OCI-LY1 (cell line): ENCODE measurements at regions not wholly inside any gene's neighbourhood (a gene's known extent, or its start where the extent isn't known, plus 50 kb on each side); places are given as distances from the start of the nearest gene placed in this dataset.

Source experiments
- H2AFZ ChIP-seq: fragments of 200-600 bp; sonication (generic), shearing (Covaris generic); 2 replicates; pipeline ENCODE4 v1.6.0; 2014; ENCODE audit warnings: antibody characterized with exemption, mild to moderate bottlenecking, low read length
- H3F3A ChIP-seq: fragments of 200-600 bp; sonication (generic), shearing (Covaris generic); 2 replicates; pipeline ENCODE4 v1.6.0; 2014; ENCODE audit warnings: mild to moderate bottlenecking, antibody characterized with exemption, low read length, moderate library complexity; ENCODE audit not compliant: insufficient read depth
- H3K27ac ChIP-seq: fragments of 200-600 bp; sonication (generic); 2 replicates; pipeline ENCODE4 v1.5.1; 2014; ENCODE audit warnings: low read length, mixed run types, mild to moderate bottlenecking, low read depth; ENCODE audit not compliant: poor library complexity, severe bottlenecking
- H3K27me3 ChIP-seq: fragments of 200-600 bp; sonication (generic); 2 replicates; pipeline ENCODE4 v1.6.0; 2014; ENCODE audit warnings: antibody characterized with exemption, mild to moderate bottlenecking, low read length, moderate library complexity; ENCODE audit not compliant: insufficient read depth
- H3K36me3 ChIP-seq: fragments of 200-600 bp; sonication (generic); 2 replicates; pipeline ENCODE4 v1.6.1; 2014; ENCODE audit warnings: mild to moderate bottlenecking, antibody characterized with exemption, low read length, moderate library complexity, mixed read lengths; ENCODE audit not compliant: insufficient read depth
- H3K4me1 ChIP-seq: fragments of 200-600 bp; sonication (generic); 2 replicates; pipeline ENCODE4 v1.5.1; 2014; ENCODE audit warnings: mild to moderate bottlenecking, low read length, moderate library complexity; ENCODE audit not compliant: insufficient read depth, severe bottlenecking
- H3K4me2 ChIP-seq: fragments of 200-600 bp; sonication (generic), shearing (Covaris generic); 2 replicates; pipeline ENCODE4 v1.6.1; 2014; ENCODE audit warnings: low read length
- H3K4me3 ChIP-seq: fragments of 200-600 bp; sonication (generic); 2 replicates; pipeline ENCODE4 v1.5.1; 2014; ENCODE audit warnings: low read length, low read depth, mild to moderate bottlenecking, mixed read lengths; ENCODE audit not compliant: poor library complexity, severe bottlenecking
- H3K79me2 ChIP-seq: fragments of 200-600 bp; shearing (Covaris generic); 2 replicates; pipeline ENCODE4 v1.6.1; 2016; ENCODE audit warnings: mixed run types, low read length, mixed read lengths; ENCODE audit not compliant: insufficient read depth
- H3K9ac ChIP-seq: fragments of 200-600 bp; sonication (generic), shearing (Covaris generic); 2 replicates; pipeline ENCODE4 v1.6.1; 2014; ENCODE audit warnings: mild to moderate bottlenecking, low read length, mixed read lengths
- H3K9me2 ChIP-seq: fragments of 200-600 bp; sonication (generic), shearing (Covaris generic); 2 replicates; pipeline ENCODE4 v1.6.1; 2014; ENCODE audit warnings: low read depth, mild to moderate bottlenecking, low read length, mixed read lengths
- H3K9me3 ChIP-seq: fragments of 200-600 bp; shearing (Covaris generic); 2 replicates; pipeline ENCODE4 v1.6.1; 2014; ENCODE audit warnings: low read length, mixed read lengths
- H4K20me1 ChIP-seq: fragments of 200-600 bp; sonication (generic), shearing (Covaris generic); 2 replicates; pipeline ENCODE4 v1.6.0; 2016; ENCODE audit warnings: mild to moderate bottlenecking, low read length; ENCODE audit not compliant: insufficient read depth
- CTCF ChIP-seq: fragments of 200-600 bp; sonication (generic), shearing (Covaris generic); IDR thresholded peaks from 2 replicates; pipeline ENCODE4 v1.5.1; 2017; ENCODE audit warnings: mild to moderate bottlenecking, antibody characterized with exemption, low read length, moderate library complexity, mixed read lengths
- EZH2 ChIP-seq: fragments of 200-600 bp; sonication (generic), shearing (Covaris generic); IDR thresholded peaks from 2 replicates; pipeline ENCODE4 v1.8.0; 2017; ENCODE audit warnings: borderline replicate concordance, mixed run types, mild to moderate bottlenecking, antibody characterized with exemption, low read length, moderate library complexity, mixed read lengths

GRCh38 chr12:89213747-89214146 is 138.6 kb downstream of the DUSP6 start:
- Histone ChIP-seq H3K79me2 (no peaks in the 10 kb centered on the region), H3K4me3 (no peak overlapping the region), H3K9me3 (no peaks in the 10 kb centered on the region), H3K9ac (no peak overlapping the region), H2AFZ (no peak overlapping the region), H3K9me2 (no peaks in the 10 kb centered on the region), H3K4me2 (no peak overlapping the region), H3F3A (no peaks in the 10 kb centered on the region), H3K27me3 (0 out of 2 replicates have a peak, but pooled peaks cover 5% of the 10 kb centered on the region), H4K20me1 (no peaks in the 10 kb centered on the region), H3K27ac (no peak overlapping the region), H3K4me1 (no peaks in the 10 kb centered on the region), H3K36me3 (no peaks in the 10 kb centered on the region)
- no peak for TF ChIP-seq CTCF
- TF ChIP-seq EZH2 = no peak

- TF ChIP-seq EZH2 (no peak), CTCF (no peak)
- Histone ChIP-seq H3K36me3 (no peaks in the 10 kb centered on the region), H3K4me1 (no peaks in the 10 kb centered on the region), H2AFZ (no peak overlapping the region), H3F3A (no peaks in the 10 kb centered on the region), H4K20me1 (no peaks in the 10 kb centered on the region), H3K27me3 (0 out of 2 replicates have a peak, but pooled peaks cover 5% of the 10 kb centered on the region), H3K27ac (no peak overlapping the region), H3K9me3 (no peaks in the 10 kb centered on the region), H3K79me2 (no peaks in the 10 kb centered on the region), H3K9me2 (no peaks in the 10 kb centered on the region), H3K4me3 (no peak overlapping the region), H3K9ac (no peak overlapping the region), H3K4me2 (no peak overlapping the region)
These were observed 139.2 kb downstream of the DUSP6 start for GRCh38 chr12:89213139-89213538.

GRCh38 chr12:89212339-89212771 is 139.9 kb downstream of the DUSP6 start:
- Histone ChIP-seq H3K79me2 (no peaks in the 10 kb centered on the region), H3K9me3 (no peaks in the 10 kb centered on the region), H2AFZ (no peak overlapping the region), H3K4me2 (no peak overlapping the region), H3K9ac (no peak overlapping the region), H4K20me1 (no peaks in the 10 kb centered on the region), H3K4me1 (no peaks in the 10 kb centered on the region), H3K27ac (no peak overlapping the region), H3K36me3 (no peaks in the 10 kb centered on the region), H3K27me3 (0 out of 2 replicates have a peak, but pooled peaks cover 5% of the 10 kb centered on the region), H3K4me3 (no peak overlapping the region), H3K9me2 (no peaks in the 10 kb centered on the region), H3F3A (no peaks in the 10 kb centered on the region)
- TF ChIP-seq EZH2 (no peak), CTCF (no peak)
